Stimulated activated CD4-positive, alpha-beta T cell treated with anti-CD3 and anti-CD28 coated beads, TNF-alpha, amount 100 ng/mL, for 24 hours (primary cell): ENCODE measurements at regions not wholly inside any gene's neighbourhood (a gene's known extent, or its start where the extent isn't known, plus 50 kb on each side); places are given as distances from the start of the nearest gene placed in this dataset.

Experiments
- DNase-seq, 3 experiments: peaks; one replicate each; pipeline ENCODE4 v3.0.0-alpha.2; 2020; ENCODE audit warnings: low read depth in 3 of 3

- no peak for DNase-seq
These were observed 86.7 kb upstream of the TTC34 start for GRCh38 chr1:2887941-2888855.

GRCh38 chr1:2890221-2890850 is 88.8 kb upstream of the TTC34 start:
- DNase-seq = no peak

- DNase-seq = no peak
These were observed 90.5 kb upstream of the TTC34 start for GRCh38 chr1:2891923-2892448.

GRCh38 chr1:2893473-2894120 is 92.1 kb upstream of the TTC34 start:
- no peak for DNase-seq

GRCh38 chr1:2894381-2895041 is 93.0 kb upstream of the TTC34 start:
- no peak for DNase-seq

GRCh38 chr1:2896824-2897223 is 95.3 kb upstream of the TTC34 start:
- DNase-seq = no peak

GRCh38 chr1:2903226-2903625 is 101.7 kb upstream of the TTC34 start:
- no peak for DNase-seq

GRCh38 chr1:2904191-2904590 is 102.7 kb upstream of the TTC34 start:
- DNase-seq = no peak

- no peak for DNase-seq
These were observed 103.9 kb upstream of the TTC34 start for GRCh38 chr1:2905356-2905755.

GRCh38 chr1:2906085-2906484 is 104.6 kb upstream of the TTC34 start:
- no peak for DNase-seq

- no peak for DNase-seq
These were observed 105.1 kb upstream of the TTC34 start for GRCh38 chr1:2906620-2907019.

GRCh38 chr1:2907051-2907450 is 105.6 kb upstream of the TTC34 start:
- DNase-seq = no peak

- DNase-seq = no peak
These were observed 106.6 kb upstream of the TTC34 start for GRCh38 chr1:2908081-2908480.

- no peak for DNase-seq
These were observed 107.1 kb upstream of the TTC34 start for GRCh38 chr1:2908561-2908960.

GRCh38 chr1:2909797-2910196 is 108.3 kb upstream of the TTC34 start:
- DNase-seq = no peak

GRCh38 chr1:2910211-2910610 is 108.7 kb upstream of the TTC34 start:
- DNase-seq = no peak

- no peak for DNase-seq
These were observed 109.7 kb upstream of the ACTRT2 start for GRCh38 chr1:2911421-2912178.

- DNase-seq = no peak
These were observed 108.7 kb upstream of the ACTRT2 start for GRCh38 chr1:2912424-2913061.

GRCh38 chr1:2913091-2913490 is 108.2 kb upstream of the ACTRT2 start:
- DNase-seq = no peak

- no peak for DNase-seq
These were observed 106.6 kb upstream of the ACTRT2 start for GRCh38 chr1:2914702-2915101.

- no peak for DNase-seq
These were observed 105.1 kb upstream of the ACTRT2 start for GRCh38 chr1:2916153-2916552.
